ENCODE measurements at regions not wholly inside any gene's neighbourhood (a gene's known extent, or its start where the extent isn't known, plus 50 kb on each side); places are given as distances from the start of the nearest gene placed in this dataset.
A peak's percentile ranks its signal among the peaks of the same experiment; 100 is the strongest.

DNA sequence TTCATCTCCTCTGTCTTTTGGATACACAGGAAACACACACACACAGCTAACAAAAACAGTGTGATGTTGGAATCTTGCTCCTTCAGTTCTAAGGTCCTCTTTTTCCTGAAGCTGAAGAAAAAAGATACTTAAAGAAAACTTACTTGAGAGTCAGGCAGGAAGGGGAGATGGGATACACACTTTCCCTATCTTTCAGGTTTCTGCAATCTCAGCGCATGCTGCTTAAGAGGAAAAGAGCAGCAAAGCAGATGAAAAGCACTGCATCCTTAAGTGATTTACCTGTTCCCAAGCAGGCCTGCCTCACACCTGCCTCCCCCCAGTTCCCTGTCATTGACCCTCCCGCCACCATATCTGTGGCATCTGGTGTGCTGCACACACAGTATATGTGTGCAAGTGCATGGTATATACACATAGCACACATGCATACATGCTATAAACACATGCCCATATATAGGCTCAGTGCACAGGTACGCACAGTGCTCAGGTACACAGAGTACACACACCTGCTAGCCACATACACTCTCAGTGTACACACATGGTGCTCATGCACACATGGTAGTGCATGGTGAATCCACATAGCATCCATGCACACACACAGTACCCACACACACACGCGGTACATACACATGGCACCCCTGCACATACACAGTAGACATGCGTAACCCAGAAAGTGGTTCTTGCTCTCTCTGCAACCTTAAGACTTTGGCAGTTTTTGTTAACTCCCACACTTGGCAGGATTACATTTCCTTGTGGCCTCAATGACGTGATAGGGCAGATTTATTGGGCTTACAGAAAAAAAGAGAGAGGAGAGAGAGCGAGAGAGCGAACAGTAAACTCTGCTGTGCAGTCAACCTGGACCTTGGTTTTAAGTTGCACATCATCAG, 166.9 kb downstream of the TOMM20 start:
- Histone ChIP-seq H3K79me2 (ENCODE audit: control insufficient read depth, insufficient read depth, low read length) (no peaks in the 10 kb centered on the region), H3K27ac (ENCODE audit: extremely low read depth, low read depth, low read length) (peak overlapping the region; percentile 82; the same call in 2 of the 3 replicates), H3K36me3 (ENCODE audit: control insufficient read depth, insufficient read depth, low read length) (no peaks in the 10 kb centered on the region), H3K4me2 (ENCODE audit: insufficient read depth, low read length) (peak overlapping the region; percentile 51; the same call in 1 of the 2 replicates), H3K4me3 (no peak overlapping the region), H2AFZ (ENCODE audit: low read depth, low read length) (peak overlapping the region; percentile 94), H3K9me3 (replicated peaks; ENCODE audit: control insufficient read depth, insufficient read depth, low read depth, low read length) (no peaks in the 10 kb centered on the region; the same call in none of the 2 replicates), H3K4me1 (replicated peaks in 1 of 2; ENCODE audit: control insufficient read depth in 2 of 2, insufficient read depth in 2 of 2, low read length in 2 of 2) (peaks cover 43 to 83% of the 10 kb centered on the region in 2 experiments), H3K9ac (ENCODE audit: insufficient read depth in 1 of 2, low read depth in 2 of 2, low read length in 2 of 2) (0 out of 4 replicates have a peak overlapping the region, but pooled peaks of 1 of the 2 experiments have one; percentile 52), H3K9me1 (ENCODE audit: control insufficient read depth, insufficient read depth, low read length) (no peaks in the 10 kb centered on the region), H4K20me1 (replicated peaks; ENCODE audit: control insufficient read depth, insufficient read depth, low read length) (no peaks in the 10 kb centered on the region), H3K27me3 (ENCODE audit: control insufficient read depth in 2 of 2, insufficient read depth in 2 of 2, low read length in 2 of 2) (no peaks in the 10 kb centered on the region)
- DNase-seq (ENCODE audit: extremely low read depth in 1 of 4, low spot score in 3 of 4) = no peak
- no TSS peak for BruUV-seq (replicated peaks)
- in situ Hi-C loops (cut with MboI) = no loop called here
- ATAC-seq = no peak; the same call in 2 of the 3 replicates
- ChIA-PET POLR2A (interaction anchor here (0.6 to 1.8 kb wide), 4 partner anchors 11 to 20 kb away, joined by 3 to 5 read pairs (median 4); no protein-coding TSS in a partner anchor), CTCF (ENCODE audit: low intra/inter-chr PET ratio) (no interaction called here)
- 68% methylated on average over 9 of the region's 9 CpGs for WGBS (ENCODE audit: insufficient coverage, low coverage, missing lambda C conversion rate)
- FAIRE-seq = no peak
- intact Hi-C loops (cut with micrococcal nuclease) = loop anchor here (2.0 to 5.0 kb wide), 4 partner anchors 85 to 464 kb away; no protein-coding TSS in a partner anchor
- TF ChIP-seq, protein P1, sequence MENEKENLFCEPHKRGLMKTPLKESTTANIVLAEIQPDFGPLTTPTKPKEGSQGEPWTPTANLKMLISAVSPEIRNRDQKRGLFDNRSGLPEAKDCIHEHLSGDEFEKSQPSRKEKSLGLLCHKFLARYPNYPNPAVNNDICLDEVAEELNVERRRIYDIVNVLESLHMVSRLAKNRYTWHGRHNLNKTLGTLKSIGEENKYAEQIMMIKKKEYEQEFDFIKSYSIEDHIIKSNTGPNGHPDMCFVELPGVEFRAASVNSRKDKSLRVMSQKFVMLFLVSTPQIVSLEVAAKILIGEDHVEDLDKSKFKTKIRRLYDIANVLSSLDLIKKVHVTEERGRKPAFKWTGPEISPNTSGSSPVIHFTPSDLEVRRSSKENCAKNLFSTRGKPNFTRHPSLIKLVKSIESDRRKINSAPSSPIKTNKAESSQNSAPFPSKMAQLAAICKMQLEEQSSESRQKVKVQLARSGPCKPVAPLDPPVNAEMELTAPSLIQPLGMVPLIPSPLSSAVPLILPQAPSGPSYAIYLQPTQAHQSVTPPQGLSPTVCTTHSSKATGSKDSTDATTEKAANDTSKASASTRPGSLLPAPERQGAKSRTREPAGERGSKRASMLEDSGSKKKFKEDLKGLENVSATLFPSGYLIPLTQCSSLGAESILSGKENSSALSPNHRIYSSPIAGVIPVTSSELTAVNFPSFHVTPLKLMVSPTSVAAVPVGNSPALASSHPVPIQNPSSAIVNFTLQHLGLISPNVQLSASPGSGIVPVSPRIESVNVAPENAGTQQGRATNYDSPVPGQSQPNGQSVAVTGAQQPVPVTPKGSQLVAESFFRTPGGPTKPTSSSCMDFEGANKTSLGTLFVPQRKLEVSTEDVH (IDR thresholded peaks at IDR 0.05; ENCODE audit: low read depth, partially characterized antibody) = no peak
- TF ChIP-seq, protein P2, sequence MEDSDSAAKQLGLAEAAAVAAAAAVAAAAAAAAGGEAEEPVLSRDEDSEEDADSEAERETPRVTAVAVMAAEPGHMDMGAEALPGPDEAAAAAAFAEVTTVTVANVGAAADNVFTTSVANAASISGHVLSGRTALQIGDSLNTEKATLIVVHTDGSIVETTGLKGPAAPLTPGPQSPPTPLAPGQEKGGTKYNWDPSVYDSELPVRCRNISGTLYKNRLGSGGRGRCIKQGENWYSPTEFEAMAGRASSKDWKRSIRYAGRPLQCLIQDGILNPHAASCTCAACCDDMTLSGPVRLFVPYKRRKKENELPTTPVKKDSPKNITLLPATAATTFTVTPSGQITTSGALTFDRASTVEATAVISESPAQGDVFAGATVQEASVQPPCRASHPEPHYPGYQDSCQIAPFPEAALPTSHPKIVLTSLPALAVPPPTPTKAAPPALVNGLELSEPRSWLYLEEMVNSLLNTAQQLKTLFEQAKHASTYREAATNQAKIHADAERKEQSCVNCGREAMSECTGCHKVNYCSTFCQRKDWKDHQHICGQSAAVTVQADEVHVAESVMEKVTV (CRISPR knock-in tag; IDR thresholded peaks at IDR 0.05) = 0 out of 2 replicates have a peak, but pooled peaks have one; percentile 10
- TF ChIP-seq BDP1 (IDR thresholded peaks at IDR 0.05; ENCODE audit: insufficient read depth, insufficient read length) (no peak), MXI1 (IDR thresholded peaks at IDR 0.05; ENCODE audit: low read depth, low read length) (no peak), RHOXF2B (CRISPR knock-in tag; conservative IDR thresholded peaks at IDR 0.05) (no peak), ZNF57 (CRISPR knock-in tag; IDR thresholded peaks at IDR 0.05) (0 out of 2 replicates have a peak, but pooled peaks have one; percentile 26), CBX5 (IDR thresholded peaks at IDR 0.05; ENCODE audit: borderline replicate concordance, low read depth) (no peak), CHCHD3 (CRISPR knock-in tag; IDR thresholded peaks at IDR 0.05) (no peak), EHMT2 (IDR thresholded peaks at IDR 0.05) (no peak), NFXL1 (CRISPR knock-in tag; IDR thresholded peaks at IDR 0.05) (no peak), ZFX (CRISPR knock-in tag; IDR thresholded peaks at IDR 0.05) (no peak), NFYB (IDR thresholded peaks at IDR 0.05; ENCODE audit: extremely low read depth, insufficient read length) (no peak), GTF2F1 (IDR thresholded peaks at IDR 0.05; ENCODE audit: low read depth, low read length) (no peak)
- TF ChIP-seq, protein P3, sequence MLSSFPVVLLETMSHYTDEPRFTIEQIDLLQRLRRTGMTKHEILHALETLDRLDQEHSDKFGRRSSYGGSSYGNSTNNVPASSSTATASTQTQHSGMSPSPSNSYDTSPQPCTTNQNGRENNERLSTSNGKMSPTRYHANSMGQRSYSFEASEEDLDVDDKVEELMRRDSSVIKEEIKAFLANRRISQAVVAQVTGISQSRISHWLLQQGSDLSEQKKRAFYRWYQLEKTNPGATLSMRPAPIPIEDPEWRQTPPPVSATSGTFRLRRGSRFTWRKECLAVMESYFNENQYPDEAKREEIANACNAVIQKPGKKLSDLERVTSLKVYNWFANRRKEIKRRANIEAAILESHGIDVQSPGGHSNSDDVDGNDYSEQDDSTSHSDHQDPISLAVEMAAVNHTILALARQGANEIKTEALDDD (IDR thresholded peaks at IDR 0.05) = no peak
- TF ChIP-seq, protein P4, sequence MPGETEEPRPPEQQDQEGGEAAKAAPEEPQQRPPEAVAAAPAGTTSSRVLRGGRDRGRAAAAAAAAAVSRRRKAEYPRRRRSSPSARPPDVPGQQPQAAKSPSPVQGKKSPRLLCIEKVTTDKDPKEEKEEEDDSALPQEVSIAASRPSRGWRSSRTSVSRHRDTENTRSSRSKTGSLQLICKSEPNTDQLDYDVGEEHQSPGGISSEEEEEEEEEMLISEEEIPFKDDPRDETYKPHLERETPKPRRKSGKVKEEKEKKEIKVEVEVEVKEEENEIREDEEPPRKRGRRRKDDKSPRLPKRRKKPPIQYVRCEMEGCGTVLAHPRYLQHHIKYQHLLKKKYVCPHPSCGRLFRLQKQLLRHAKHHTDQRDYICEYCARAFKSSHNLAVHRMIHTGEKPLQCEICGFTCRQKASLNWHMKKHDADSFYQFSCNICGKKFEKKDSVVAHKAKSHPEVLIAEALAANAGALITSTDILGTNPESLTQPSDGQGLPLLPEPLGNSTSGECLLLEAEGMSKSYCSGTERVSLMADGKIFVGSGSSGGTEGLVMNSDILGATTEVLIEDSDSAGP (CRISPR knock-in tag; IDR thresholded peaks at IDR 0.05) = 0 out of 2 replicates have a peak, but pooled peaks have one; percentile 44

Measured in K562 (cell line).